H9 (cell line): ENCODE measurements at regions not wholly inside any gene's neighbourhood (a gene's known extent, or its start where the extent isn't known, plus 50 kb on each side); places are given as distances from the start of the nearest gene placed in this dataset.

Source experiments
- DNase-seq: peaks from one replicate; pipeline ENCODE4 v3.0.0-alpha.2; 2017
- H2AFZ ChIP-seq: one replicate; pipeline ENCODE4 v1.6.1; 2013; ENCODE audit warnings: mild to moderate bottlenecking, low read length, control low read depth, moderate library complexity
- H2AK5ac ChIP-seq: 2 replicates; pipeline ENCODE4 v1.6.1; 2013; ENCODE audit warnings: low read length, control low read depth, mixed read lengths; ENCODE audit not compliant: insufficient read length
- H2BK120ac ChIP-seq: one replicate; pipeline ENCODE4 v1.6.1; 2013; ENCODE audit warnings: low read depth, mild to moderate bottlenecking, low read length, control low read depth, inconsistent platforms; ENCODE audit not compliant: poor library complexity, severe bottlenecking
- H2BK12ac ChIP-seq: 2 replicates; pipeline ENCODE4 v1.6.1; 2013; ENCODE audit warnings: low read length, control low read depth, mixed read lengths, low read depth; ENCODE audit not compliant: insufficient read length
- H2BK15ac ChIP-seq: 2 replicates; pipeline ENCODE4 v1.6.1; 2013; ENCODE audit warnings: low read depth, low read length, control low read depth
- H2BK20ac ChIP-seq: one replicate; pipeline ENCODE4 v1.6.1; 2013; ENCODE audit warnings: low read depth, mild to moderate bottlenecking, low read length, control low read depth, inconsistent platforms; ENCODE audit not compliant: poor library complexity, severe bottlenecking
- H2BK5ac ChIP-seq: 2 replicates; pipeline ENCODE4 v1.6.1; 2013; ENCODE audit warnings: low read length, control low read depth, mixed read lengths; ENCODE audit not compliant: insufficient read length
- H3K14ac ChIP-seq: 2 replicates; pipeline ENCODE4 v1.6.1; 2013; ENCODE audit warnings: low read length, control low read depth; ENCODE audit not compliant: insufficient read depth
- H3K18ac ChIP-seq: 2 replicates; pipeline ENCODE4 v1.6.1; 2013; ENCODE audit warnings: low read depth, mild to moderate bottlenecking, mixed read lengths, low read length, control low read depth; ENCODE audit not compliant: insufficient read length
- H3K23ac ChIP-seq: 2 replicates; pipeline ENCODE4 v1.6.1; 2013; ENCODE audit warnings: low read length, control low read depth, mixed read lengths, low read depth; ENCODE audit not compliant: insufficient read length
- H3K23me2 ChIP-seq: 2 replicates; pipeline ENCODE4 v1.6.1; 2013; ENCODE audit warnings: low read depth, mild to moderate bottlenecking, mixed read lengths, low read length, control low read depth; ENCODE audit not compliant: insufficient read length, poor library complexity, severe bottlenecking
- H3K27ac ChIP-seq: 2 replicates; pipeline ENCODE4 v1.5.1; 2013; ENCODE audit warnings: low read length, control low read depth, mixed read lengths, low read depth; ENCODE audit not compliant: insufficient read length
- H3K27me3 ChIP-seq: 2 replicates; pipeline ENCODE4 v1.6.1; 2013; ENCODE audit warnings: low read length, control low read depth, inconsistent platforms; ENCODE audit not compliant: insufficient read depth
- H3K4ac ChIP-seq: 2 replicates; pipeline ENCODE4 v1.6.1; 2013; ENCODE audit warnings: low read depth, mild to moderate bottlenecking, control low read depth, inconsistent platforms, low read length, moderate library complexity
- H3K4me1 ChIP-seq: 2 replicates; pipeline ENCODE4 v1.6.1; 2013; ENCODE audit warnings: low read length, control low read depth, inconsistent platforms; ENCODE audit not compliant: insufficient read depth
- H3K4me2 ChIP-seq: 2 replicates; pipeline ENCODE4 v1.6.1; 2013; ENCODE audit warnings: low read length, control low read depth, mixed read lengths; ENCODE audit not compliant: insufficient read length, insufficient read depth
- H3K56ac ChIP-seq: 2 replicates; pipeline ENCODE4 v1.6.1; 2013; ENCODE audit warnings: low read depth, mild to moderate bottlenecking, mixed read lengths, low read length, control low read depth; ENCODE audit not compliant: insufficient read length
- H3K79me1 ChIP-seq: 2 replicates; pipeline ENCODE4 v1.6.1; 2013; ENCODE audit warnings: low read depth, mild to moderate bottlenecking, moderate library complexity, low read length, control low read depth, inconsistent platforms; ENCODE audit not compliant: insufficient read depth, poor library complexity, severe bottlenecking
- H3K79me2 ChIP-seq: 2 replicates; pipeline ENCODE4 v1.6.1; 2013; ENCODE audit warnings: low read length, control low read depth, inconsistent platforms; ENCODE audit not compliant: insufficient read depth
- H3K9ac ChIP-seq: 2 replicates; pipeline ENCODE4 v1.6.1; 2013; ENCODE audit warnings: low read length, control low read depth, mixed read lengths; ENCODE audit not compliant: insufficient read length; ENCODE audit errors: extremely low read depth
- H3K9me3 ChIP-seq: one replicate; pipeline ENCODE4 v1.6.1; 2013; ENCODE audit warnings: low read depth, low read length, inconsistent platforms; ENCODE audit not compliant: control insufficient read depth
- H3T11ph ChIP-seq: one replicate; pipeline ENCODE4 v1.6.1; 2013; ENCODE audit warnings: mild to moderate bottlenecking, low read length, control low read depth, inconsistent platforms
- H4K20me1 ChIP-seq: one replicate; pipeline ENCODE4 v1.6.1; 2013; ENCODE audit not compliant: control insufficient read depth, insufficient read length, insufficient read depth
- H4K5ac ChIP-seq: 2 replicates; pipeline ENCODE4 v1.6.1; 2013; ENCODE audit warnings: low read depth, mild to moderate bottlenecking, mixed read lengths, low read length, control low read depth; ENCODE audit not compliant: insufficient read length
- H4K8ac ChIP-seq: replicated peaks from 2 replicates; pipeline ENCODE4 v1.6.1; 2013; ENCODE audit warnings: low read length, control low read depth, mixed read lengths, low read depth; ENCODE audit not compliant: insufficient read length
- H4K91ac ChIP-seq: 2 replicates; pipeline ENCODE4 v1.6.1; 2013; ENCODE audit warnings: low read depth, mild to moderate bottlenecking, moderate library complexity, mixed read lengths, low read length, control low read depth; ENCODE audit not compliant: insufficient read length
- H3K27ac Mint-ChIP-seq, 3 experiments: 2 replicates in 2 of 3; 3 replicates in 1 of 3; pipeline ENCODE4 v1.8.0; 2020 to 2021; ENCODE audit warnings: mixed read lengths in 3 of 3, mild to moderate bottlenecking in 1 of 3, moderate library complexity in 1 of 3
- H3K27me3 Mint-ChIP-seq: 2 replicates; pipeline ENCODE4 v1.8.0; 2021; ENCODE audit warnings: low read depth, mild to moderate bottlenecking, moderate library complexity, mixed read lengths
- H3K36me3 Mint-ChIP-seq, 3 experiments: 2 replicates in 2 of 3; 3 replicates in 1 of 3; pipeline ENCODE4 v1.8.0; 2020 to 2021; ENCODE audit warnings: low read depth in 3 of 3, mixed read lengths in 3 of 3; ENCODE audit not compliant: insufficient read depth in 1 of 3
- H3K4me1 Mint-ChIP-seq, 2 experiments: 2 replicates each; pipeline ENCODE4 v1.8.0; 2020; ENCODE audit warnings: mixed read lengths in 2 of 2
- H3K4me3 Mint-ChIP-seq, 2 experiments: 2 replicates in 1 of 2; 3 replicates in 1 of 2; pipeline ENCODE4 v1.8.0; 2020 to 2021; ENCODE audit warnings: mild to moderate bottlenecking in 2 of 2, mixed read lengths in 2 of 2, moderate library complexity in 1 of 2
- H3K9me3 Mint-ChIP-seq, 2 experiments: 2 replicates in 1 of 2; 3 replicates in 1 of 2; pipeline ENCODE4 v1.8.0; 2020; ENCODE audit warnings: mild to moderate bottlenecking in 2 of 2, mixed read lengths in 2 of 2, moderate library complexity in 1 of 2
- WGBS: extraction: QIAGEN DNeasy Blood & Tissue Kit; methylation state at CpG from one replicate; pipeline ENCODE4 v1.1.7; 2013; ENCODE audit warnings: missing lambda C conversion rate, low lambda C conversion rate, mixed read lengths; ENCODE audit not compliant: insufficient read length; ENCODE audit errors: extremely low coverage; 5-methylcytosine and 5-hydroxymethylcytosine counted together
- TF ChIP-seq, protein P1 (sequence below): fragments of 200-600 bp; sonication (generic); conservative IDR thresholded peaks from 3 replicates; pipeline ENCODE4 v1.8.0; 2021; ENCODE audit warnings: antibody characterized with exemption, mild to moderate bottlenecking

DNA sequence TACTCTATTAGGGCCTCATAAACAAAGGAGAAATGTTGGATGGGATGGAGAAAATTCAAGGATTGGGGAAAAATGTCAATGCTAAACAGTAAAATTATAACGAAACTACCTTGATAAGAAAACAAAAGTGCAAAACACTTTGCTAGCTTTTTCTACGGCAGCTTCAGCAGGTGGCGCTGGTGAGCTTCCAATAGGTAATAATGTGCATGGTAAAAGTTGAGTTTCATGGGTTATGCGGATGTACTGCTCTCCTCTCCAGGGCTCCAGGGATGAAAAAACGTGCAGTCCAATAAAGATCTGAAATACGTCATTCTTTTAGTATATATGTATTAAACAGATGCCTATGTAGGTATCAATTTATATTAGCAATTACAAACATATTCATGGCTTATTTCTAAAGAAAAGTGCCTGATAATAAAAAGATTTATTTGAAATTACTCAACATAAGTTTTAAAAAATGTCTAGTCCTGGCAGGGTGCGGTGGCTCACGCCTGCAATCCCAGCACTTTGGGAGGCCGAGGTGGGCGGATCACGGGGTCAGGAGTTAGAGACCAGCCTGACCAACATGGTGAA is 239.6 kb downstream of the GRXCR1 start:
- H3K4me3 Mint-ChIP-seq = no peak overlapping the region
- no CpG with 5 or more reads among the region's 11 CpGs for WGBS

More for the DNA sequence above, 239.6 kb downstream of the GRXCR1 start:
- H3K9me3 ChIP-seq = no peaks in the 10 kb centered on the region
- DNase-seq = peak; percentile 55
- H2BK15ac ChIP-seq = no peak overlapping the region
- no peak overlapping the region for H4K5ac ChIP-seq
- no peaks in the 10 kb centered on the region for H3K79me1 ChIP-seq
- H4K8ac ChIP-seq = no peak overlapping the region
- H3K9ac ChIP-seq = no peak overlapping the region
- Mint-ChIP-seq H3K27ac (0 out of 7 replicates have a peak overlapping the region, but pooled peaks of 1 of the 3 experiments have one; percentile 64), H3K9me3 (no peaks in the 10 kb centered on the region), H3K4me1 (peaks cover 23 to 24% of the 10 kb centered on the region in 2 experiments), H3K36me3 (0 out of 7 replicates have a peak, but pooled peaks cover 0 to 5% (median 0%) of the 10 kb centered on the region in 3 experiments), H3K27me3 (no peaks in the 10 kb centered on the region)
- no peak overlapping the region for H3K14ac ChIP-seq
- H3K4me1 ChIP-seq = no peaks in the 10 kb centered on the region
- no peak overlapping the region for H3T11ph ChIP-seq
- no peak overlapping the region for H3K4ac ChIP-seq
- H4K20me1 ChIP-seq = no peaks in the 10 kb centered on the region
- H2AK5ac ChIP-seq = no peak overlapping the region
- TF ChIP-seq, protein P1, sequence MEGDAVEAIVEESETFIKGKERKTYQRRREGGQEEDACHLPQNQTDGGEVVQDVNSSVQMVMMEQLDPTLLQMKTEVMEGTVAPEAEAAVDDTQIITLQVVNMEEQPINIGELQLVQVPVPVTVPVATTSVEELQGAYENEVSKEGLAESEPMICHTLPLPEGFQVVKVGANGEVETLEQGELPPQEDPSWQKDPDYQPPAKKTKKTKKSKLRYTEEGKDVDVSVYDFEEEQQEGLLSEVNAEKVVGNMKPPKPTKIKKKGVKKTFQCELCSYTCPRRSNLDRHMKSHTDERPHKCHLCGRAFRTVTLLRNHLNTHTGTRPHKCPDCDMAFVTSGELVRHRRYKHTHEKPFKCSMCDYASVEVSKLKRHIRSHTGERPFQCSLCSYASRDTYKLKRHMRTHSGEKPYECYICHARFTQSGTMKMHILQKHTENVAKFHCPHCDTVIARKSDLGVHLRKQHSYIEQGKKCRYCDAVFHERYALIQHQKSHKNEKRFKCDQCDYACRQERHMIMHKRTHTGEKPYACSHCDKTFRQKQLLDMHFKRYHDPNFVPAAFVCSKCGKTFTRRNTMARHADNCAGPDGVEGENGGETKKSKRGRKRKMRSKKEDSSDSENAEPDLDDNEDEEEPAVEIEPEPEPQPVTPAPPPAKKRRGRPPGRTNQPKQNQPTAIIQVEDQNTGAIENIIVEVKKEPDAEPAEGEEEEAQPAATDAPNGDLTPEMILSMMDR = peak; percentile 87
- H3K18ac ChIP-seq = no peak overlapping the region
- no peak overlapping the region for H3K56ac ChIP-seq
- no peak overlapping the region for H2BK120ac ChIP-seq
- no peaks in the 10 kb centered on the region for H3K79me2 ChIP-seq
- H2BK5ac ChIP-seq = no peak overlapping the region
- H3K27ac ChIP-seq = no peak overlapping the region
- H2BK12ac ChIP-seq = no peak overlapping the region
- H3K4me2 ChIP-seq = no peak overlapping the region
- H3K23me2 ChIP-seq = no peaks in the 10 kb centered on the region
- no peak overlapping the region for H2BK20ac ChIP-seq
- no peaks in the 10 kb centered on the region for H3K27me3 ChIP-seq
- H2AFZ ChIP-seq = no peak overlapping the region
- H4K91ac ChIP-seq = no peak overlapping the region
- no peak overlapping the region for H3K23ac ChIP-seq
